Ascending aorta (tissue), 2 donors: ENCODE measurements at regions not wholly inside any gene's neighbourhood (a gene's known extent, or its start where the extent isn't known, plus 50 kb on each side); places are given as distances from the start of the nearest gene placed in this dataset.

Source experiments
- DNase-seq, 2 donors: peaks; one replicate each; pipeline ENCODE4 v3.0.0-alpha.2; 2019; ENCODE audit warnings: low spot score in 2 of 2
- H3K27ac ChIP-seq, 2 donors: fragments of 200-600 bp; sonication (generic); one replicate each; pipeline ENCODE4 v1.5.1; 2016 to 2017; ENCODE audit warnings: mild to moderate bottlenecking in 1 of 2
- H3K27me3 ChIP-seq: fragments of 200-600 bp; sonication (generic); one replicate; pipeline ENCODE4 v1.5.1; 2017
- H3K36me3 ChIP-seq, 2 donors: fragments of 200-600 bp; sonication (generic); one replicate each; pipeline ENCODE4 v1.5.1; 2016
- H3K4me1 ChIP-seq, 2 donors: fragments of 200-600 bp; sonication (generic); one replicate each; pipeline ENCODE4 v1.5.1; 2016 to 2017; ENCODE audit warnings: mild to moderate bottlenecking in 1 of 2
- H3K4me3 ChIP-seq, 2 donors: fragments of 200-600 bp; sonication (generic); one replicate each; pipeline ENCODE4 v1.5.1; 2016 to 2017; ENCODE audit warnings: mild to moderate bottlenecking in 1 of 2
- H3K9me3 ChIP-seq, 2 donors: fragments of 200-600 bp; sonication (generic); one replicate each; pipeline ENCODE4 v1.5.1; 2016
- intact Hi-C: fragments of 100-400 bp; cut with DNase I; formaldehyde crosslinking; loops from one replicate; pipeline ENCODE4 v1.15.1; 2023
- TF ChIP-seq, protein P1 (sequence below), 3 experiments: fragments of 200-600 bp in 2 of 3; fragments of 450-650 bp in 1 of 3; sonication (generic) in 2 of 3; IDR thresholded peaks; one replicate each; pipeline ENCODE4 v1.5.1; 2016 to 2019; ENCODE audit warnings: antibody characterized with exemption in 3 of 3, mild to moderate bottlenecking in 1 of 3, moderate library complexity in 1 of 3

DNA sequence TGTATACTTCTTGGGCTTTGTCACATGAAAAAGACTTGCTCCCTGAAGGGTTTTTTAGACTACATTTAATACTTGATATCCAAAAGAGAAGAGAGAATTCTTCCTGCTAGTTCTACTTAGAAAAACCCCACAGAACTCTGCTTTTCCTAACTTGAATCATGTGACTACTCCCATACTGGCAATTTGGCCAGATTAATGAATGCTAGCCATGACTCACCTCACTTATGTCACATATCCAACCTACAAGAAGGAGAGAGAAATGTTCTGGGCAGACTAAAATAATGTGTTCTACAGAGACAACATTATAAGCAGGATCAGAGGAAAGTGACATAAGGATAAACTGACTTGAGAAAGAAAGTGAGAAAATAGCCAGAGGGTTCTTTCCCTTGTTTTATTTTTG is 249.3 kb upstream of the GULP1 start:
- intact Hi-C loops: no loop called here
- no peaks in the 10 kb centered on the region for H3K9me3 ChIP-seq
- H3K36me3 ChIP-seq: no peaks in the 10 kb centered on the region
- H3K27me3 ChIP-seq: no peaks in the 10 kb centered on the region
- H3K27ac ChIP-seq: peak overlapping the region in 1 of 2 donors; percentile 47
- no peaks in the 10 kb centered on the region for H3K4me1 ChIP-seq
- H3K4me3 ChIP-seq: no peak overlapping the region
- no peak for DNase-seq
- TF ChIP-seq, protein P1, sequence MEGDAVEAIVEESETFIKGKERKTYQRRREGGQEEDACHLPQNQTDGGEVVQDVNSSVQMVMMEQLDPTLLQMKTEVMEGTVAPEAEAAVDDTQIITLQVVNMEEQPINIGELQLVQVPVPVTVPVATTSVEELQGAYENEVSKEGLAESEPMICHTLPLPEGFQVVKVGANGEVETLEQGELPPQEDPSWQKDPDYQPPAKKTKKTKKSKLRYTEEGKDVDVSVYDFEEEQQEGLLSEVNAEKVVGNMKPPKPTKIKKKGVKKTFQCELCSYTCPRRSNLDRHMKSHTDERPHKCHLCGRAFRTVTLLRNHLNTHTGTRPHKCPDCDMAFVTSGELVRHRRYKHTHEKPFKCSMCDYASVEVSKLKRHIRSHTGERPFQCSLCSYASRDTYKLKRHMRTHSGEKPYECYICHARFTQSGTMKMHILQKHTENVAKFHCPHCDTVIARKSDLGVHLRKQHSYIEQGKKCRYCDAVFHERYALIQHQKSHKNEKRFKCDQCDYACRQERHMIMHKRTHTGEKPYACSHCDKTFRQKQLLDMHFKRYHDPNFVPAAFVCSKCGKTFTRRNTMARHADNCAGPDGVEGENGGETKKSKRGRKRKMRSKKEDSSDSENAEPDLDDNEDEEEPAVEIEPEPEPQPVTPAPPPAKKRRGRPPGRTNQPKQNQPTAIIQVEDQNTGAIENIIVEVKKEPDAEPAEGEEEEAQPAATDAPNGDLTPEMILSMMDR (IDR thresholded peaks at IDR 0.05): no peak

DNA sequence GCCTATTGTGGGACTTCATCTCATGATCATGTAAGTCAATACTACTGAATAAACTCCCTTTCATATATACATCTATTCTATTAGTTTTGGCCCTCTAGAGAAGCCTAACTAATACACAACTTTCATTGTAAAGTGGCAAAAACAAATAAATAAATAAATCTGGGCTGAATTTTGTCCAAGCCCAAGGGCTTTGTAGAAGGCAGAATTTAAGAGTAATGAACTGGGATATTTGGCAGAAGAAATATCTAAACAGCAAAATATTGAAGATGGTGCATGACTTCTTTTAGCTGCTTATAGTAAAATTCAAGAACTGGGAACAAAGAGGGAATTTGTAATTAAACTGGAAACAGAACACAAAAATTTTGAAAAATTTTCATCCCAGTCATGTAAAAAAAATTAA is 246.7 kb upstream of the GULP1 start:
- intact Hi-C loops: no loop called here
- no peak for DNase-seq
- Histone ChIP-seq H3K27ac (no peak overlapping the region), H3K4me1 (no peaks in the 10 kb centered on the region), H3K27me3 (no peaks in the 10 kb centered on the region), H3K36me3 (no peaks in the 10 kb centered on the region), H3K9me3 (no peaks in the 10 kb centered on the region), H3K4me3 (no peak overlapping the region)
- TF ChIP-seq, protein P1 (IDR thresholded peaks at IDR 0.05): no peak

DNA sequence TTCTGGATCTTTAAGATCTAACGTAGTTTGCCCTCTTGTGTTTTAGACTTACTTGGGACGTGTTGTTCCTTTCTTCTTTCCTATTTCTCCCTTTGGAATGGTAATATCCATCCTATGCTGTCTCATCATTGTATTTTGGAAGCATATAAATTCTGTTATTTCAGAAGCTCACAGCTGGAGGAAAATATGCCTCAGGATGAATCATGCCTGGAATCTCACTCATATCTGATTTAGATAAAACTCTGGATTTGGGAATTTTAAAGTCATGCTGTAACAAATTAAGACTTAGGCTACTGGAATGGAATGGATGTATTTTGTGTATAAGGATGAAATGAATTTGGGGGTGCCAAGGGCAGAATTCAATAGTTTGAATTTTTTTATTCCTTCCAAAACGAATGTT is 245.2 kb upstream of the GULP1 start:
- intact Hi-C loops: no loop called here

DNA sequence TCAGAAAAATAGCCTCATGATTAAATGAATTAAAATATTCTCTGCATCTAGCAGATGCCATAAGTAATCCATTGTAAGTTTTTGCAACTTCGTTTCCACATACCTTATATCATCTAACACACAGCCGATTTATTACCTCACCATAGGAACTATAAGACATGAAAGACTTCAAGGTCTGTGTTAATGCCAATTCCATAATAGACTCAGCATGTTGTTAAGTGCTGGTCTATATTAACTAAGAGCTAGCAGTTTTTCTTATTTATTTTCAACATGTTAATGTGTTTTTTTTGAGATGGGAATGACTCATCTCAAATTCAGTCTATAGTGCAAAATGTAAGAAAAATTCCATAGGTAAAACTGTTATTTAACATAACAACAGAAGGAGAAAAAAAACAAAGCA is 243.9 kb upstream of the GULP1 start:
- H3K27me3 ChIP-seq: no peaks in the 10 kb centered on the region
- no peak overlapping the region for H3K4me3 ChIP-seq
- intact Hi-C loops: no loop called here
- no peaks in the 10 kb centered on the region for H3K9me3 ChIP-seq
- H3K36me3 ChIP-seq: no peaks in the 10 kb centered on the region
- H3K4me1 ChIP-seq: no peaks in the 10 kb centered on the region
- no peak overlapping the region for H3K27ac ChIP-seq
- DNase-seq: no peak
- TF ChIP-seq, protein P1 (IDR thresholded peaks at IDR 0.05): no peak

More for the DNA sequence above, 245.2 kb upstream of the GULP1 start:
- H3K36me3 ChIP-seq: no peaks in the 10 kb centered on the region
- no peaks in the 10 kb centered on the region for H3K9me3 ChIP-seq
- no peak overlapping the region for H3K4me3 ChIP-seq
- TF ChIP-seq, protein P1 (IDR thresholded peaks at IDR 0.05): no peak
- DNase-seq: no peak
- no peaks in the 10 kb centered on the region for H3K27me3 ChIP-seq
- H3K4me1 ChIP-seq: no peaks in the 10 kb centered on the region
- H3K27ac ChIP-seq: no peak overlapping the region

DNA sequence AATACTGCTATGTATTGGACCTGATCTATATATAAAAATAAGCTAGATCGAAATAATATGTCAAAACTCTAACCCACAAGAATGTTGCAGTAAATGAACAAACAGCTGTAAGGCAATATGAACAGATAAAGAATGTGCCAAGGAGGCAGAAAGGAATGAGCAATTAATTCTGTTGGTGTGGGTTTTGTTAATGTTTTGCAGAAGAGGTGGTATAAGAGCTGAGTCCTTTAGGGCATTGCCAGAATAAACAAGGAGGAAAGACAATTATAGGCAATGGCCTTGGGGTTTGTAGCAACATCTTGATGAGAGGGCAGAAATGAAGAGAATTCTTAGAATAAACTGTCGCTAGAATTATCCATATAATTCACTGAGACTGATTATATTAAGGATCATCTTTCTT is 240.9 kb upstream of the GULP1 start:
- intact Hi-C loops: no loop called here
- Histone ChIP-seq H3K9me3 (no peaks in the 10 kb centered on the region), H3K36me3 (no peaks in the 10 kb centered on the region), H3K4me1 (no peaks in the 10 kb centered on the region), H3K27ac (no peak overlapping the region), H3K4me3 (no peak overlapping the region), H3K27me3 (no peaks in the 10 kb centered on the region)
- TF ChIP-seq, protein P1 (IDR thresholded peaks at IDR 0.05): no peak
- DNase-seq: no peak

DNA sequence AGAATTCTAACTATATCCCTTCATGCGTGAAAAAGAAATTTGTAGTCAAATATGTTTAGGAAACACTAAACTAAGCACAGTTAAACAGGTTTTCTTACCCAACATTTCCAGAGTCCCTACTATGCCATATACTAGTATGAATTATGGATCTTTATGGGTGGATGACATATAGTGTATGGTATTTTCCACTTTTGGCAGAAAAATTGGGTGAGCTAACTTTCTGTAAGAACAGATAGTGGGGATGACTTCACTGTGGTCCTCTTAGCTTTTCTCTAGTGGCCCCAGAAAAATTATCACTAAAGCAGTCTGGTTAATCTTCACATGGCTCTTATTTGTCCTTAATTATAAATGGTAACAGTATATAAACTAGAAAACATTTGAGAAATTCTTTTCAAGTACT is 240.0 kb upstream of the GULP1 start:
- no peaks in the 10 kb centered on the region for H3K27me3 ChIP-seq
- no peak overlapping the region for H3K27ac ChIP-seq
- H3K36me3 ChIP-seq: no peaks in the 10 kb centered on the region
- H3K4me1 ChIP-seq: no peaks in the 10 kb centered on the region
- no peak overlapping the region for H3K4me3 ChIP-seq
- H3K9me3 ChIP-seq: no peaks in the 10 kb centered on the region
- TF ChIP-seq, protein P1 (IDR thresholded peaks at IDR 0.05): no peak
- intact Hi-C loops: no loop called here
- no peak for DNase-seq
